Heart left ventricle (tissue), 13 donors: ENCODE measurements at regions not wholly inside any gene's neighbourhood (a gene's known extent, or its start where the extent isn't known, plus 50 kb on each side); places are given as distances from the start of the nearest gene placed in this dataset.

Experiments used
- POLR2A ChIP-seq, 2 donors: fragments of 450-650 bp; IDR thresholded peaks; one replicate each; pipeline ENCODE4 v1.6.1; 2017; ENCODE audit warnings: antibody characterized with exemption in 2 of 2, mild to moderate bottlenecking in 2 of 2, moderate library complexity in 2 of 2
- TF ChIP-seq, protein P1 (sequence below), 12 donors: fragments of 200-600 bp; sonication (generic) in 4 of 12; IDR thresholded peaks; one replicate each; pipeline versions ENCODE4 v1.5.0 to v1.8.0; 2018 to 2022; ENCODE audit warnings: antibody characterized with exemption in 12 of 12, mild to moderate bottlenecking in 5 of 12
- donor health status: ischemic (EF 13 %, LVEDD 7.1; RV severe dilation, severe dysfunction).
- donor health status: DM: no; HTN: yes; CAD: no.
- donor health status: DM: no; HTN: no; CAD: no.
- donor health status: ischemic (EF 25% LVEDD 6.9; RV normal size, moderate dysfunction).
- donor health status: ischemic (EF 25% LVEDD 5.7; RV mildly dilated, moderate dysfunction).
- donor health status: ischemic (EF 35%, LVEDD 5.7; RV mildly dilated, moderate dysfunction).
- donor health status: nonischemic (EF 11% LVEDD 7.7; RV severe dilation, severe dysfunction).
- donor health status: DM: yes; HTN: yes; CAD: no.
- donor health status: PGD.
- donor health status: ischemic (EF 29% LVEDD 5.4; RV normal size, mild dysfunction).
- donor health status: nonischemic (EF 23%, LVEDD 6.1; RV moderate dilation, normal function).

DNA sequence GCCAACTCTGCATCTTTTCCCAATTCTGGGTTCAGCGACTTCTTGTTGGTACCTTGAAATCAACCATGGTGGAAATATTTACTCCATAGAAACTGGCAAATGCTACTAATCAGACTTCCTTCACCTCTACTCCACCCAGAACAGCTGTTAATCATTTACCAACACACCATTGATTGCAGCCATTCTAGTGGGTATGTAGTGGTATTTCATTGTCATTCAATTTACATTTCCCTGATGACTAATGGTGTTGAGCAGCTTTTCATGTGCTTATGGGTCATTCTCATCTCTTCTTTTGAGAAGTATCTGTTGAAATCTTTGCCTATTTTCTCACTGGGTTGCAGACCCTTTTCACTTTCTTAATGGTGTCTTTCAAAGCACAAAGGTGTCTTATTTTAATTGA lies 122.4 kb upstream of the MSX2 start:
- TF ChIP-seq, protein P1, sequence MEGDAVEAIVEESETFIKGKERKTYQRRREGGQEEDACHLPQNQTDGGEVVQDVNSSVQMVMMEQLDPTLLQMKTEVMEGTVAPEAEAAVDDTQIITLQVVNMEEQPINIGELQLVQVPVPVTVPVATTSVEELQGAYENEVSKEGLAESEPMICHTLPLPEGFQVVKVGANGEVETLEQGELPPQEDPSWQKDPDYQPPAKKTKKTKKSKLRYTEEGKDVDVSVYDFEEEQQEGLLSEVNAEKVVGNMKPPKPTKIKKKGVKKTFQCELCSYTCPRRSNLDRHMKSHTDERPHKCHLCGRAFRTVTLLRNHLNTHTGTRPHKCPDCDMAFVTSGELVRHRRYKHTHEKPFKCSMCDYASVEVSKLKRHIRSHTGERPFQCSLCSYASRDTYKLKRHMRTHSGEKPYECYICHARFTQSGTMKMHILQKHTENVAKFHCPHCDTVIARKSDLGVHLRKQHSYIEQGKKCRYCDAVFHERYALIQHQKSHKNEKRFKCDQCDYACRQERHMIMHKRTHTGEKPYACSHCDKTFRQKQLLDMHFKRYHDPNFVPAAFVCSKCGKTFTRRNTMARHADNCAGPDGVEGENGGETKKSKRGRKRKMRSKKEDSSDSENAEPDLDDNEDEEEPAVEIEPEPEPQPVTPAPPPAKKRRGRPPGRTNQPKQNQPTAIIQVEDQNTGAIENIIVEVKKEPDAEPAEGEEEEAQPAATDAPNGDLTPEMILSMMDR (IDR thresholded peaks at IDR 0.05), result no peak
- no peak for TF ChIP-seq POLR2A (IDR thresholded peaks at IDR 0.05)
